GM20000 (cell line): ENCODE measurements at regions not wholly inside any gene's neighbourhood (a gene's known extent, or its start where the extent isn't known, plus 50 kb on each side); places are given as distances from the start of the nearest gene placed in this dataset.

Experiments used
- DNase-seq: peaks from one replicate; pipeline ENCODE4 v3.0.0; 2012; ENCODE audit warnings: low spot score
- TF ChIP-seq, protein P1 (sequence below): IDR thresholded peaks from 2 replicates; pipeline ENCODE4 v1.5.1; 2012; ENCODE audit warnings: mild to moderate bottlenecking, control low read depth; ENCODE audit errors: extremely low read depth, missing control alignments

GRCh38 chr17:77873500-77874302, 84.8 kb upstream of the TNRC6C start:
- DNase-seq = no peak
- TF ChIP-seq, protein P1, sequence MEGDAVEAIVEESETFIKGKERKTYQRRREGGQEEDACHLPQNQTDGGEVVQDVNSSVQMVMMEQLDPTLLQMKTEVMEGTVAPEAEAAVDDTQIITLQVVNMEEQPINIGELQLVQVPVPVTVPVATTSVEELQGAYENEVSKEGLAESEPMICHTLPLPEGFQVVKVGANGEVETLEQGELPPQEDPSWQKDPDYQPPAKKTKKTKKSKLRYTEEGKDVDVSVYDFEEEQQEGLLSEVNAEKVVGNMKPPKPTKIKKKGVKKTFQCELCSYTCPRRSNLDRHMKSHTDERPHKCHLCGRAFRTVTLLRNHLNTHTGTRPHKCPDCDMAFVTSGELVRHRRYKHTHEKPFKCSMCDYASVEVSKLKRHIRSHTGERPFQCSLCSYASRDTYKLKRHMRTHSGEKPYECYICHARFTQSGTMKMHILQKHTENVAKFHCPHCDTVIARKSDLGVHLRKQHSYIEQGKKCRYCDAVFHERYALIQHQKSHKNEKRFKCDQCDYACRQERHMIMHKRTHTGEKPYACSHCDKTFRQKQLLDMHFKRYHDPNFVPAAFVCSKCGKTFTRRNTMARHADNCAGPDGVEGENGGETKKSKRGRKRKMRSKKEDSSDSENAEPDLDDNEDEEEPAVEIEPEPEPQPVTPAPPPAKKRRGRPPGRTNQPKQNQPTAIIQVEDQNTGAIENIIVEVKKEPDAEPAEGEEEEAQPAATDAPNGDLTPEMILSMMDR = no peak

DNA sequence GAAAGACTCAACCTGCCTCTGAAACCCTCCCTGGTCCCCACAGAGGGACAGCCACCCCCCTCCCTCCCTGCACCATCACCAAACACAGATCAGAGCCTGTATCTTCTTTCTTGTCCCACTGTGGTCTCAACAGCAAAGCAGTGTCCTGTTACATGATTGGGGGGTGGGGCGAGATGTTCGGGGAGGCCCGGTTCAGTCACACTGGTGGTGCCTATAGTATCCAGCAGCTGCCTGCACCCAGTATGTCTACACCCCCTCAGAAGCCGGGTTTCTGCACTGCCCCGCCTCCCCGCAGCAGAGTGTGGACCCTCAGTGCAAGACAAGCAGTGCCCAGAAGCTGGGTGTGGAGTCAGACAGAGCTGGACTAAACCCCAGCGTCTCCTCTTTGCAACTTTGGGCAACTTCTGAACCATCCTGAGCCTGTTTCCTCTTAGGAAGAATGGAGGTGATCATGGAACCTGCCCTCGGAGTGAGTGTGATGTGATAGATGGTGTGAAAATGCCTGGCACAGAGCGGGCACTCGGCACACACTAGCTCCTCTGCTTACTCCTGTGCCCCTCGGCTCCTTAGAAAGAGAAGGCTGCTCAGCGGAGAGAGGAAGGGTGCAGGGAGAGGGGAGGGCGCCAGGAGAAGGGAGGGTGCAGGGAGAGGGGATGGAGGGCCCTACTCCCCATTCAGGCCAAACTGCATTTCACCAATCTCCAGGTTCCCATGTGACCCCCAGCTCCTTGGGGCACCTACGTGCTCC, 84.0 kb upstream of the TNRC6C start:
- no peak for DNase-seq
- TF ChIP-seq, protein P1 = no peak

DNA sequence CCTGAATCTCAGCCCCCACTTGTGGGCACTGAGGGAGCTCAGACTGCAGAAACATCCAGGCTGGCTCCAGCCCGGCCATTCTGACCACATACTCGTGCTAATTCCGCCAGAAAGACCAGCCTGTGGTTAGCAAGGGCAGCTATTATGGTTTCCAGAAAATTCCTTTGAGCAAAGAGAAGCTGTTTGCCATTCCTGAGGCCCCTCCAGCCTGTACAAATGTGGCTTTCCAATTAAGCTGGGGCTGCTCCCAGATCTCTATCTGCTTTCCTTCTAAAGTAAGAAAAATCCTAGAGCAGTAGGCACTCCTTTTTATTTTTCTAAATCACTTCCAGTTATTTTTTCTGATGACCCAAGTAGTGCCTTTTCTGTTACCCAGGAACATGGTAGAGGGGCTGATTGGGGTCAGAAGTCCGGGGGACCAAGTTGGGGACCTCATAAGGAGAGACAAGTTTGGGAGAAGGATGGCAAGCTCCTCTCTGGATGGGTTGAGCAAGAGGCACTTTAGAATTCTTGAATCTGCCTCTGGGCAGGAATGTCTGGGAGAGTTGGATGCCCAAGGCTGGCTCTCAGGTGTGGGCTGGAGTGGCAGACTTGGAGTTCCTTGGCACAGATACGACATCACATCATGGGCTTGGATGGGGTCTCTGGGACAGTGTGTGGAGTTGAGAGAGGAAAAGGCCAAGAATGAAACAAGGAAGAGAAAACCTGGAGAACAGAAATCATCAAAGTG, 83.3 kb upstream of the TNRC6C start:
- TF ChIP-seq, protein P1 = no peak
- DNase-seq = no peak

DNA sequence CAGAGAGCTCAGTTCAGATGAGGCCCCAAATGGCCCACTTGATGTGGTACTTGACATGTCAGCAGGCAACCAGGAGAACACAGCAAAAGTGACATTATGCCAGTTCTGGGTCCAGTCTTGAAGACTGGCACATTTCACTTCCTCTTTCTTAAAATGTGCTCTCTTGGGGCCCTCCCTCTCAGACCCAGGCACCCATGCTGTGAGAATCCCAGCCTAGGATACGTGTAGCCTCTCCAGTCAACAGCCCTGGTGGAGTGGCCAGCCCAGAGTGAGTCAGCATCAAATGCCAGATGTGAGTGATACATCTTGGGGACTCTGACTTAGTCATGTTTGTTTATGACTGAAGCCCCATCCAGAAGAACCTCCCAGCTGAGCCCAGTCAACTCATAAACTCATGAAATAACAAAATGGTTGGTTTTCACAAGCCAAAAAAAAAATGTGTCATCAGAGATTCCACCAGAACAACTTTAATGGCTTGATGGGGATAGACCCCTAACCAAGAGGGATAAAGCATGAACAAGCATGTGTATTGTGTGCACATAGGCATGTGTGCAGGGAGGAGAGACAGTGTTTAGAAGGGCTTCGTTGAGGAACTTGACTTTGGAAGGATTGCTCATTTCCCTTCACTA, 82.5 kb upstream of the TNRC6C start:
- DNase-seq = no peak
- TF ChIP-seq, protein P1 = no peak

DNA sequence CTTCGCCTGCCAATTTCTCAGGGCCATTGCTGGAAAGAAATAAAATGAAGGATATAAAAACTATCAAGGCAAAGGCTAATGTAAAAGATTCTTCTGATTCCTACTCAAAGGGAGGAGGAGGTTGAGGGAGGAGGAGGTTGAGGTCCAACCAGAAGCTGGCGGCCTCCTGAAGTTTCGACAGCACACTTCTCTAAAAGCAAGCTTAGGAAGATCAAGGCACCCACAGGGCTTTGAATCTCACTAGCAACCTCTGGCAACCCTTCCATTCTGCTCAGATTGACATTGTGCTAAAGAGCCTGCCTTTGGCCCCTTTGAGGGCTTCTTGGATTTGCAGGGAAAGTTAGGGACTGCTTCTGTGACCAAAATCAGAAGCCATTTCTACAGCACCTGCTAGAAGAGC, 81.5 kb upstream of the TNRC6C start:
- DNase-seq = no peak
- TF ChIP-seq, protein P1 = no peak

DNA sequence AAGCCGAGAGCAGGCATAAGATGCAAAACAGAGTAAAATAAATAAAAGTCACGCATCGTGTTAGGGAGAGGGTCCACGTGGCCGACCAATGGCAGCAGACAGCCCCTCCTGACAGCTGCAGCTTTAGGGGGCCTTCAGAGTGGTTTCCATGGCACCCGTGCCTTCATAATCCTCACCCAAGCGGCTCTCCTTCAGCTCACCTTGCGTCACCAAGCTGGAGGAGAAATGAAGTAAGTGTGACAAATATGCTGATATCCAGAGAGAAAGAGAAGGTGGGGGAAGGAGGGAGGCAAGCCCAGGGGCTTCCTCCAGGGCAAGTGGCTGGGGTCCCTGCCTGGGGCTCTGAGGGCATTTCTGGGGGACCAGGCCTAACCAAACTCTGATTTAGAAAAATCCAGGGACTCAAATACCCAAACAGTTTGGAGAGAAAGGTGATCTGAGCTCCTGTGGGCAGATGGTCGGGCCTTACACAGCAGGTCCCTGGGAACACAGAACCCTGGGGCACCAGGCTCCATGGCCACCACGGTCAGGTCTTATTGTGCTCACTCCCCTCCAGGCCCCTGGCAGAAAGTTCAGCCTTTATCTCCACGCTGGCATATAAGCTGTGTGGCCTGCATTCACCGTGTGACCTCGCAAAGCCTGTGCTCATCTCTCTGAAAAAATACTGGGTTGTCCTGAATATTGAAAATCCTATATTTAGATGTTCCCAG, 80.7 kb upstream of the TNRC6C start:
- TF ChIP-seq, protein P1 = no peak
- DNase-seq = no peak
